IMR-90 (cell line): ENCODE measurements at regions not wholly inside any gene's neighbourhood (a gene's known extent, or its start where the extent isn't known, plus 50 kb on each side); places are given as distances from the start of the nearest gene placed in this dataset.

Experiments
- ATAC-seq: fragments of 200-7000 bp; cut with Tn5 transposase; 2 replicates; pipeline ENCODE4 v1.9.1; 2020; ENCODE audit warnings: low read depth, mild to moderate bottlenecking, moderate library complexity
- BruUV-seq: library from RNA; stranded (reverse); fragments of 400-500 nt; replicated peaks from 2 replicates; lab custom pipeline; 2021; lab: Mats Ljungman, UMichigan
- CTCF ChIA-PET: fragments of 300-600 bp; formaldehyde crosslinking; extraction: SDS; loops from one replicate; lab custom pipeline; 2021; ENCODE audit warnings: antibody characterized with exemption; lab: Yijun Ruan, JAX
- POLR2A ChIA-PET: fragments of 300-600 bp; sonication (Branson Sonifier 250); formaldehyde crosslinking; loops from one replicate; lab custom pipeline; 2022; ENCODE audit warnings: antibody characterized with exemption; ENCODE audit not compliant: unreplicated experiment; lab: Charles Lee
- DNase-seq: peaks from one replicate; pipeline ENCODE4 v3.0.0; 2013
- H2AFZ ChIP-seq: replicated peaks from 2 replicates; pipeline ENCODE3; 2013; ENCODE audit warnings: low read length, mild to moderate bottlenecking; ENCODE audit not compliant: poor library complexity
- H2AK5ac ChIP-seq: 2 replicates; pipeline ENCODE4 v1.6.1; 2013; ENCODE audit warnings: low read depth, low read length, inconsistent platforms
- H2AK9ac ChIP-seq: replicated peaks from 2 replicates; pipeline ENCODE3; 2013; ENCODE audit warnings: mild to moderate bottlenecking, low read depth, low read length, moderate library complexity; ENCODE audit not compliant: poor library complexity
- H2BK120ac ChIP-seq: 2 replicates; pipeline ENCODE4 v1.6.1; 2013; ENCODE audit warnings: low read depth, low read length, inconsistent platforms
- H2BK15ac ChIP-seq: 3 replicates; pipeline ENCODE4 v1.6.1; 2013; ENCODE audit warnings: low read depth, low read length, inconsistent platforms
- H2BK20ac ChIP-seq: 2 replicates; pipeline ENCODE4 v1.6.1; 2013; ENCODE audit warnings: low read depth, mild to moderate bottlenecking, inconsistent platforms, low read length, moderate library complexity
- H2BK5ac ChIP-seq: 2 replicates; pipeline ENCODE4 v1.6.1; 2013; ENCODE audit warnings: mild to moderate bottlenecking, low read depth, low read length, inconsistent platforms; ENCODE audit not compliant: poor library complexity, severe bottlenecking
- H3K14ac ChIP-seq: replicated peaks from 2 replicates; pipeline ENCODE4 v1.6.1; 2013; ENCODE audit warnings: low read depth, low read length, inconsistent platforms
- H3K18ac ChIP-seq: 2 replicates; pipeline ENCODE4 v1.6.1; 2013; ENCODE audit warnings: low read depth, low read length, control low read depth
- H3K23ac ChIP-seq: 2 replicates; pipeline ENCODE4 v1.6.1; 2013; ENCODE audit warnings: low read depth, low read length, inconsistent platforms
- H3K27ac ChIP-seq: 2 replicates; pipeline ENCODE4 v1.5.1; 2013; ENCODE audit warnings: mild to moderate bottlenecking, control low read depth, low read length; ENCODE audit not compliant: insufficient read depth
- H3K27me3 ChIP-seq: 2 replicates; pipeline ENCODE4 v1.6.1; 2013; ENCODE audit warnings: low read length; ENCODE audit not compliant: control insufficient read depth, insufficient read depth
- H3K36me3 ChIP-seq: 2 replicates; pipeline ENCODE4 v1.6.1; 2013; ENCODE audit warnings: low read length, mixed read lengths; ENCODE audit not compliant: control insufficient read depth, insufficient read depth
- H3K4ac ChIP-seq: 2 replicates; pipeline ENCODE4 v1.6.1; 2013; ENCODE audit warnings: low read depth, low read length, inconsistent platforms
- H3K4me1 ChIP-seq: 2 replicates; pipeline ENCODE4 v1.6.1; 2013; ENCODE audit warnings: low read length, mixed read lengths; ENCODE audit not compliant: control insufficient read depth, insufficient read depth
- H3K4me2 ChIP-seq: 2 replicates; pipeline ENCODE4 v1.6.1; 2013; ENCODE audit warnings: low read depth, mild to moderate bottlenecking, control low read depth, low read length, moderate library complexity
- H3K4me3 ChIP-seq: 2 replicates; pipeline ENCODE4 v1.5.1; 2013; ENCODE audit warnings: low read depth, mild to moderate bottlenecking, control low read depth, low read length, moderate library complexity; ENCODE audit not compliant: insufficient read depth
- H3K56ac ChIP-seq: 2 replicates; pipeline ENCODE4 v1.6.1; 2013; ENCODE audit warnings: low read length, inconsistent platforms; ENCODE audit not compliant: insufficient read depth; ENCODE audit errors: extremely low read depth
- H3K79me1 ChIP-seq, 2 experiments: 2 replicates each; pipeline ENCODE4 v1.6.1; 2013; ENCODE audit warnings: low read length in 2 of 2, inconsistent platforms in 1 of 2, low read depth in 1 of 2
- H3K9ac ChIP-seq: 2 replicates; pipeline ENCODE4 v1.6.1; 2013; ENCODE audit warnings: low read depth, low read length, control low read depth
- H3K9me1 ChIP-seq: 2 replicates; pipeline ENCODE4 v1.6.1; 2013; ENCODE audit warnings: low read length, inconsistent platforms; ENCODE audit not compliant: insufficient read depth
- H3K9me3 ChIP-seq: 2 replicates; pipeline ENCODE4 v1.6.1; 2013; ENCODE audit warnings: low read length; ENCODE audit not compliant: control insufficient read depth, insufficient read depth
- H4K20me1 ChIP-seq: 2 replicates; pipeline ENCODE4 v1.6.1; 2013; ENCODE audit warnings: low read length, inconsistent platforms; ENCODE audit not compliant: insufficient read depth
- H4K5ac ChIP-seq: 2 replicates; pipeline ENCODE4 v1.6.1; 2013; ENCODE audit warnings: mild to moderate bottlenecking, low read depth, low read length, control low read depth
- H4K8ac ChIP-seq, 2 experiments: 2 replicates each; pipeline ENCODE4 v1.6.1; 2013; ENCODE audit warnings: low read depth in 2 of 2, low read length in 2 of 2, control low read depth in 1 of 2, inconsistent platforms in 1 of 2
- H4K91ac ChIP-seq: 2 replicates; pipeline ENCODE4 v1.6.1; 2013; ENCODE audit warnings: low read depth, low read length, inconsistent platforms; ENCODE audit not compliant: insufficient read depth
- CEBPB ChIP-seq: IDR thresholded peaks from 2 replicates; pipeline ENCODE4 v1.6.1; 2012; ENCODE audit warnings: low read depth, low read length, improper control_type of control experiment
- CHD1 ChIP-seq: IDR thresholded peaks from 2 replicates; pipeline ENCODE4 v1.6.1; 2012; ENCODE audit warnings: low read depth, low read length, improper control_type of control experiment
- NFE2L2 ChIP-seq: fragments of 150-350 bp; IDR thresholded peaks from 2 replicates; pipeline ENCODE4 v1.6.1; 2016; ENCODE audit warnings: low read depth, mild to moderate bottlenecking, low read length
- WGBS, 2 experiments: methylation state at CpG; one replicate each; pipeline versions ENCODE4 v1.1.5 to v1.1.7; 2013; ENCODE audit warnings: missing lambda C conversion rate in 2 of 2; ENCODE audit not compliant: insufficient read length in 1 of 2; ENCODE audit errors: extremely low coverage in 2 of 2; 5-methylcytosine and 5-hydroxymethylcytosine counted together
- dilution Hi-C: fragments of 300-500 bp; cut with HindIII; formaldehyde crosslinking; loops from one replicate; pipeline ENCODE4 v1.14.3; 2018; ENCODE audit warnings: low sequenced_read_pairs; ENCODE audit not compliant: unreplicated experiment
- in situ Hi-C: fragments of 300-500 bp; cut with MboI; formaldehyde crosslinking; loops from 3 replicates; pipeline ENCODE4 v1.14.3; 2019; ENCODE audit warnings: low sequenced_read_pairs, inconsistent platforms, mixed read lengths
- intact Hi-C: fragments of 100-400 bp; cut with micrococcal nuclease; formaldehyde crosslinking; loops from 2 replicates; pipeline ENCODE4 v1.10.0; 2022

DNA sequence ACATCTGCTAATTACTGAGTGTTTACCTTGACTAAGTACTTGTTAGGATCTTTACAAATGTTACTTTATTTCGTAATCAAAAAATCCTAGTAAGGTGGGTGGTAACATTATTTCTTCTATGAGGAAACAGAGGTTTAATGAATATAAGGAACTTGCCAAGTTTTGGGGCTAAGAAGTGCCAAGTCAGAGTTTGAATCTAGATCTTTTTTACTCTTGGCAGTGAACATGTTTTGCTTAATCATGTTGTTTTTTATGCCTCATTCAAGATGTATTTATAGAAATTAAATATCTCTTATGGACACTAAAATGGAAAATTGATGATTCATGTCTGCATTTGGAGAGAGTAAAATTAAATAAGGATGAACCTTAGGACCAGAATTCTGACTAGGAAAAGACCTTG lies 393.7 kb downstream of the UTRN start:
- no peak overlapping the region for H2AK5ac ChIP-seq
- TF ChIP-seq CEBPB (peak; percentile 62), NFE2L2 (peak; percentile 18; the same call in 1 of the 2 replicates), CHD1 (no peak)
- CTCF ChIA-PET = no interaction called here
- H3K9me1 ChIP-seq = no peaks in the 10 kb centered on the region; the same call in 1 of the 2 replicates
- H3K27ac ChIP-seq = no peak overlapping the region
- no peak overlapping the region for H4K8ac ChIP-seq
- no peak overlapping the region for H3K18ac ChIP-seq
- no peak overlapping the region for H2BK15ac ChIP-seq
- DNase-seq (peak; percentile 53), ATAC-seq (no peak)
- intact Hi-C loops = no loop called here
- POLR2A ChIA-PET = no interaction called here
- H2BK5ac ChIP-seq = no peak overlapping the region
- no peaks in the 10 kb centered on the region for H4K20me1 ChIP-seq
- H3K23ac ChIP-seq = no peak overlapping the region
- H3K4ac ChIP-seq = no peak overlapping the region
- H4K91ac ChIP-seq = no peak overlapping the region
- H3K4me1 ChIP-seq = peaks cover 4% of the 10 kb centered on the region; the same call in 1 of the 2 replicates
- no CpG with 5 or more reads among the region's 1 CpG for WGBS, 2 experiments
- no peak overlapping the region for H4K5ac ChIP-seq
- peaks cover 2% of the 10 kb centered on the region; the same call in 1 of the 2 replicates for H3K9me3 ChIP-seq
- no peak overlapping the region for H3K4me2 ChIP-seq
- H2BK20ac ChIP-seq = no peak overlapping the region
- H3K56ac ChIP-seq = no peak overlapping the region
- H2AFZ ChIP-seq = no peak overlapping the region
- no peak overlapping the region for H2AK9ac ChIP-seq
- no peak overlapping the region for H2BK120ac ChIP-seq
- in situ Hi-C loops = no loop called here
- H3K27me3 ChIP-seq = no peaks in the 10 kb centered on the region
- peaks cover 0 to 9% of the 10 kb centered on the region in 2 experiments; a peak in 3 of 4 replicates for H3K79me1 ChIP-seq
- BruUV-seq = no TSS peak
- dilution Hi-C loops = no loop called here
- H3K4me3 ChIP-seq = no peak overlapping the region
- H3K36me3 ChIP-seq = no peaks in the 10 kb centered on the region
- no peak overlapping the region for H3K9ac ChIP-seq
- H3K14ac ChIP-seq = no peak overlapping the region
